ENCODE measurements at regions not wholly inside any gene's neighbourhood (a gene's known extent, or its start where the extent isn't known, plus 50 kb on each side); places are given as distances from the start of the nearest gene placed in this dataset.

DNA sequence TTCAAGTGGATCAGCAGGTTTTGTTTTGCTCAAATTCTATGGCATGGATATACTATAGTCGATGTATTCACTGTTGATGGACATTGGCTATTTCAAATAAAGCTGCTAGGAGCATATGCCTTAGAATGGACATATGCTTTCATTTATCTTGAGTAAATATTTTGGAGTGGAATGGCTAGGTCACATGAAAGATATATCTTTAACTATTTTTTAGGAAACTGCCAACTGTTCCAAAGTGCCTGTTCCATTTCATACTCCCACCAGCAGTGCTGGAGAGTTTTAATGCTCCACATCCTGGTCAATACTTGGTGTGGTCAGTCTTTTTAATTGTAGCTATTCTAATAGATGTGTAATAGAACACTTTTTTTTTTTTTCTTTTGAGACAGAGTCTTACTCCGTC is 81.1 kb upstream of the PIM1 start:
- TF ChIP-seq, protein P1, sequence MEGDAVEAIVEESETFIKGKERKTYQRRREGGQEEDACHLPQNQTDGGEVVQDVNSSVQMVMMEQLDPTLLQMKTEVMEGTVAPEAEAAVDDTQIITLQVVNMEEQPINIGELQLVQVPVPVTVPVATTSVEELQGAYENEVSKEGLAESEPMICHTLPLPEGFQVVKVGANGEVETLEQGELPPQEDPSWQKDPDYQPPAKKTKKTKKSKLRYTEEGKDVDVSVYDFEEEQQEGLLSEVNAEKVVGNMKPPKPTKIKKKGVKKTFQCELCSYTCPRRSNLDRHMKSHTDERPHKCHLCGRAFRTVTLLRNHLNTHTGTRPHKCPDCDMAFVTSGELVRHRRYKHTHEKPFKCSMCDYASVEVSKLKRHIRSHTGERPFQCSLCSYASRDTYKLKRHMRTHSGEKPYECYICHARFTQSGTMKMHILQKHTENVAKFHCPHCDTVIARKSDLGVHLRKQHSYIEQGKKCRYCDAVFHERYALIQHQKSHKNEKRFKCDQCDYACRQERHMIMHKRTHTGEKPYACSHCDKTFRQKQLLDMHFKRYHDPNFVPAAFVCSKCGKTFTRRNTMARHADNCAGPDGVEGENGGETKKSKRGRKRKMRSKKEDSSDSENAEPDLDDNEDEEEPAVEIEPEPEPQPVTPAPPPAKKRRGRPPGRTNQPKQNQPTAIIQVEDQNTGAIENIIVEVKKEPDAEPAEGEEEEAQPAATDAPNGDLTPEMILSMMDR (IDR thresholded peaks at IDR 0.05 in 8 of 11, conservative IDR thresholded peaks at IDR 0.05 in 3 of 11): no peak
- TF ChIP-seq POLR2AphosphoS5 (IDR thresholded peaks at IDR 0.05) (no peak), POLR2A (IDR thresholded peaks at IDR 0.05) (no peak)
